ENCODE measurements at regions not wholly inside any gene's neighbourhood (a gene's known extent, or its start where the extent isn't known, plus 50 kb on each side); places are given as distances from the start of the nearest gene placed in this dataset.

GRCh38 chr6:8177721-8178120, 75.4 kb upstream of the EEF1E1 start:
- TF ChIP-seq CTCF (IDR thresholded peaks at IDR 0.05; ENCODE audit: low read depth, low read length, poor library complexity, severe bottlenecking): no peak
- no peak for TF ChIP-seq EZH2phosphoT487 (IDR thresholded peaks at IDR 0.05; ENCODE audit: borderline replicate concordance, low read length)

Measured in DOHH2 (cell line).